ENCODE measurements at regions not wholly inside any gene's neighbourhood (a gene's known extent, or its start where the extent isn't known, plus 50 kb on each side); places are given as distances from the start of the nearest gene placed in this dataset.

- H3K9me3 ChIP-seq (ENCODE audit: low read length), result no peaks in the 10 kb centered on the region
- H3F3A ChIP-seq (ENCODE audit: low read length, unreplicated experiment), result no peaks in the 10 kb centered on the region
- no peak overlapping the region for H3K4me3 ChIP-seq (ENCODE audit: low read length)
- no peak overlapping the region for H2AFZ ChIP-seq (ENCODE audit: low read length)
- H3K4me2 ChIP-seq (ENCODE audit: low read length), result no peak overlapping the region
- H3K9ac ChIP-seq (ENCODE audit: low read length), result no peak overlapping the region
- no peaks in the 10 kb centered on the region for H3K36me3 ChIP-seq (ENCODE audit: low read depth, low read length)
- intact Hi-C loops (cut with micrococcal nuclease), result no loop called here
- H3K27ac ChIP-seq (ENCODE audit: low read length), result no peak overlapping the region
- H3K79me2 ChIP-seq (ENCODE audit: low read length), result no peaks in the 10 kb centered on the region
- no TSS peak for BruUV-seq (replicated peaks)
- ChIA-PET CTCF (no interaction called here), POLR2A (ENCODE audit: unreplicated experiment) (no interaction called here)
- peaks cover 11% of the 10 kb centered on the region; the same call in 1 of the 2 replicates for H3K4me1 ChIP-seq (ENCODE audit: insufficient read depth, low read length)
- H4K20me1 ChIP-seq (ENCODE audit: low read length), result no peaks in the 10 kb centered on the region
- H3K27me3 ChIP-seq (ENCODE audit: low read length), result no peaks in the 10 kb centered on the region
- DNase-seq, result no peak
- TF ChIP-seq CTCF (conservative IDR thresholded peaks at IDR 0.05; ENCODE audit: low read depth, low read length), result no peak
- TF ChIP-seq EZH2phosphoT487 (IDR thresholded peaks at IDR 0.05; ENCODE audit: borderline replicate concordance, low read length), result no peak
- no peak for TF ChIP-seq EZH2 (IDR thresholded peaks at IDR 0.05; ENCODE audit: low read length, unreplicated experiment)
- H3K9me2 ChIP-seq (replicated peaks; ENCODE audit: low read length), result no peaks in the 10 kb centered on the region
- no peak for ATAC-seq
Observed at GRCh38 chr10:78813526-78813925, 255.2 kb upstream of the ZMIZ1 start.

- ChIA-PET POLR2A (ENCODE audit: unreplicated experiment) (interaction anchor here (0.7 kb wide), 1 partner anchor 183 kb away, joined by 5 read pairs; no protein-coding TSS in a partner anchor), CTCF (no interaction called here)
- Histone ChIP-seq H3F3A (ENCODE audit: low read length, unreplicated experiment) (no peaks in the 10 kb centered on the region), H3K4me1 (ENCODE audit: insufficient read depth, low read length) (peaks cover 11% of the 10 kb centered on the region; the same call in 1 of the 2 replicates), H3K9ac (ENCODE audit: low read length) (no peak overlapping the region), H2AFZ (ENCODE audit: low read length) (no peak overlapping the region), H3K27ac (ENCODE audit: low read length) (no peak overlapping the region), H3K4me2 (ENCODE audit: low read length) (no peak overlapping the region), H3K9me3 (ENCODE audit: low read length) (no peaks in the 10 kb centered on the region), H3K9me2 (replicated peaks; ENCODE audit: low read length) (no peaks in the 10 kb centered on the region), H3K36me3 (ENCODE audit: low read depth, low read length) (no peaks in the 10 kb centered on the region), H4K20me1 (ENCODE audit: low read length) (no peaks in the 10 kb centered on the region), H3K4me3 (ENCODE audit: low read length) (no peak overlapping the region), H3K27me3 (ENCODE audit: low read length) (no peaks in the 10 kb centered on the region), H3K79me2 (ENCODE audit: low read length) (no peaks in the 10 kb centered on the region)
- DNase-seq, result no peak
- TF ChIP-seq CTCF (conservative IDR thresholded peaks at IDR 0.05; ENCODE audit: low read depth, low read length), result no peak
- no peak for TF ChIP-seq EZH2 (IDR thresholded peaks at IDR 0.05; ENCODE audit: low read length, unreplicated experiment)
- no peak for TF ChIP-seq EZH2phosphoT487 (IDR thresholded peaks at IDR 0.05; ENCODE audit: borderline replicate concordance, low read length)
- intact Hi-C loops (cut with micrococcal nuclease), result no loop called here
- ATAC-seq, result no peak
- BruUV-seq (replicated peaks), result no TSS peak
Observed at GRCh38 chr10:78813998-78814399, 254.8 kb upstream of the ZMIZ1 start.

GRCh38 chr10:78814407-78814806 is 254.4 kb upstream of the ZMIZ1 start:
- peaks cover 11% of the 10 kb centered on the region; the same call in 1 of the 2 replicates for H3K4me1 ChIP-seq (ENCODE audit: insufficient read depth, low read length)
- TF ChIP-seq CTCF (conservative IDR thresholded peaks at IDR 0.05; ENCODE audit: low read depth, low read length) (no peak), EZH2phosphoT487 (IDR thresholded peaks at IDR 0.05; ENCODE audit: borderline replicate concordance, low read length) (no peak), EZH2 (IDR thresholded peaks at IDR 0.05; ENCODE audit: low read length, unreplicated experiment) (no peak)
- no peaks in the 10 kb centered on the region for H4K20me1 ChIP-seq (ENCODE audit: low read length)
- no peaks in the 10 kb centered on the region for H3K9me3 ChIP-seq (ENCODE audit: low read length)
- no peaks in the 10 kb centered on the region for H3K79me2 ChIP-seq (ENCODE audit: low read length)
- BruUV-seq (replicated peaks), result no TSS peak
- H3K4me2 ChIP-seq (ENCODE audit: low read length), result no peak overlapping the region
- POLR2A ChIA-PET (ENCODE audit: unreplicated experiment), result interaction anchor here (0.7 kb wide), 1 partner anchor 183 kb away, joined by 5 read pairs; no protein-coding TSS in a partner anchor
- no peaks in the 10 kb centered on the region for H3F3A ChIP-seq (ENCODE audit: low read length, unreplicated experiment)
- no peaks in the 10 kb centered on the region for H3K36me3 ChIP-seq (ENCODE audit: low read depth, low read length)
- CTCF ChIA-PET, result no interaction called here
- intact Hi-C loops (cut with micrococcal nuclease), result no loop called here
- H3K27me3 ChIP-seq (ENCODE audit: low read length), result no peaks in the 10 kb centered on the region
- ATAC-seq, result no peak
- H2AFZ ChIP-seq (ENCODE audit: low read length), result no peak overlapping the region
- no peak overlapping the region for H3K27ac ChIP-seq (ENCODE audit: low read length)
- H3K4me3 ChIP-seq (ENCODE audit: low read length), result no peak overlapping the region
- H3K9ac ChIP-seq (ENCODE audit: low read length), result no peak overlapping the region
- no peak for DNase-seq
- H3K9me2 ChIP-seq (replicated peaks; ENCODE audit: low read length), result no peaks in the 10 kb centered on the region

All from PC-3 (cell line).